Tibial nerve (tissue), 4 donors: ENCODE measurements at regions not wholly inside any gene's neighbourhood (a gene's known extent, or its start where the extent isn't known, plus 50 kb on each side); places are given as distances from the start of the nearest gene placed in this dataset.

Experiments used
- DNase-seq, 2 donors: peaks; one replicate each; pipeline ENCODE4 v3.0.0-alpha.2; 2019; ENCODE audit warnings: low spot score in 2 of 2
- H3K27ac ChIP-seq, 4 donors: fragments of 200-600 bp; sonication (generic) in 3 of 4; one replicate each; pipeline ENCODE4 v1.5.1; 2017 to 2019; ENCODE audit warnings: mild to moderate bottlenecking in 1 of 4
- H3K27me3 ChIP-seq, 2 donors: fragments of 200-600 bp; sonication (generic) in 1 of 2; one replicate each; pipeline versions ENCODE4 v1.5.1 to v1.6.0; 2017 to 2019
- H3K36me3 ChIP-seq, 3 donors: fragments of 200-600 bp; sonication (generic); one replicate each; pipeline ENCODE4 v1.5.1; 2018 to 2019
- H3K4me1 ChIP-seq, 4 donors: fragments of 200-600 bp; sonication (generic) in 3 of 4; one replicate each; pipeline ENCODE4 v1.5.1; 2017 to 2019
- H3K4me3 ChIP-seq, 4 donors: fragments of 200-600 bp; sonication (generic) in 3 of 4; one replicate each; pipeline ENCODE4 v1.5.1; 2017 to 2019; ENCODE audit warnings: mild to moderate bottlenecking in 1 of 4, moderate library complexity in 1 of 4
- H3K9me3 ChIP-seq, 4 donors: fragments of 200-600 bp; sonication (generic) in 3 of 4; one replicate each; pipeline ENCODE4 v1.5.1; 2017 to 2019
- CTCF ChIP-seq, 5 experiments: fragments of 200-600 bp in 3 of 5; fragments of 450-650 bp in 2 of 5; sonication (generic) in 3 of 5; IDR thresholded peaks; one replicate each; pipeline ENCODE4 v1.5.1; 2016 to 2019; ENCODE audit warnings: antibody characterized with exemption in 5 of 5, mild to moderate bottlenecking in 3 of 5, moderate library complexity in 2 of 5
- EP300 ChIP-seq, 2 donors: sonication (generic); formaldehyde crosslinking; IDR thresholded peaks; one replicate each; pipeline ENCODE4 v1.6.1; 2017; ENCODE audit warnings: antibody characterized with exemption in 2 of 2, mild to moderate bottlenecking in 1 of 2
- POLR2A ChIP-seq, 2 donors: fragments of 450-650 bp; IDR thresholded peaks; one replicate each; pipeline ENCODE4 v1.6.1; 2017; ENCODE audit warnings: antibody characterized with exemption in 2 of 2, mild to moderate bottlenecking in 2 of 2, moderate library complexity in 2 of 2
- WGBS, 2 donors: methylation state at CpG; one replicate each; pipeline ENCODE4 v1.1.5; 2018; 5-methylcytosine and 5-hydroxymethylcytosine counted together

GRCh38 chr20:10763112-10763511 lies 89.3 kb upstream of the JAG1 start:
- peaks cover 0 to 8% (median 0%) of the 10 kb centered on the region in 4 donors for H3K4me1 ChIP-seq
- no peaks in the 10 kb centered on the region for H3K27me3 ChIP-seq
- H3K4me3 ChIP-seq: no peak overlapping the region
- 42 to 49% methylated on average over 2 of the region's 2 CpGs for WGBS, 2 donors
- no peak for DNase-seq
- no peak overlapping the region for H3K27ac ChIP-seq
- H3K36me3 ChIP-seq: no peaks in the 10 kb centered on the region
- TF ChIP-seq EP300 (IDR thresholded peaks at IDR 0.05): no peak
- no peak for TF ChIP-seq CTCF (IDR thresholded peaks at IDR 0.05)
- TF ChIP-seq POLR2A (IDR thresholded peaks at IDR 0.05): no peak
- H3K9me3 ChIP-seq: no peaks in the 10 kb centered on the region

- 54 to 58% methylated on average over 2 of the region's 2 CpGs for WGBS, 2 donors
Observed at GRCh38 chr20:10769700-10770099, 95.9 kb upstream of the JAG1 start.

GRCh38 chr20:10770753-10771152 lies 97.0 kb upstream of the JAG1 start:
- 83 to 88% methylated on average over 3 of the region's 3 CpGs for WGBS, 2 donors
- Histone ChIP-seq H3K27ac (no peak overlapping the region), H3K4me3 (no peak overlapping the region), H3K9me3 (no peaks in the 10 kb centered on the region), H3K36me3 (no peaks in the 10 kb centered on the region), H3K4me1 (no peaks in the 10 kb centered on the region), H3K27me3 (no peaks in the 10 kb centered on the region)
- no peak for DNase-seq
- TF ChIP-seq POLR2A (IDR thresholded peaks at IDR 0.05): no peak
- TF ChIP-seq CTCF (IDR thresholded peaks at IDR 0.05): no peak
- no peak for TF ChIP-seq EP300 (IDR thresholded peaks at IDR 0.05)

More at GRCh38 chr20:10769700-10770099, 95.9 kb upstream of the JAG1 start:
- Histone ChIP-seq H3K27ac (no peak overlapping the region), H3K36me3 (no peaks in the 10 kb centered on the region), H3K4me3 (no peak overlapping the region), H3K4me1 (no peaks in the 10 kb centered on the region), H3K9me3 (no peaks in the 10 kb centered on the region), H3K27me3 (no peaks in the 10 kb centered on the region)
- no peak for DNase-seq
- TF ChIP-seq CTCF (IDR thresholded peaks at IDR 0.05) (no peak), EP300 (IDR thresholded peaks at IDR 0.05) (no peak), POLR2A (IDR thresholded peaks at IDR 0.05) (no peak)

GRCh38 chr20:10771435-10772140 lies 97.8 kb upstream of the JAG1 start:
- no peaks in the 10 kb centered on the region for H3K36me3 ChIP-seq
- H3K9me3 ChIP-seq: no peaks in the 10 kb centered on the region
- no peaks in the 10 kb centered on the region for H3K27me3 ChIP-seq
- no peaks in the 10 kb centered on the region for H3K4me1 ChIP-seq
- no peak overlapping the region for H3K4me3 ChIP-seq
- WGBS, 2 donors: 53 to 60% methylated on average over 1 of the region's 1 CpG
- H3K27ac ChIP-seq: no peak overlapping the region
- no peak for DNase-seq
- no peak for TF ChIP-seq EP300 (IDR thresholded peaks at IDR 0.05)
- TF ChIP-seq POLR2A (IDR thresholded peaks at IDR 0.05): no peak
- no peak for TF ChIP-seq CTCF (IDR thresholded peaks at IDR 0.05)

- 51 to 87% methylated on average over 1 of the region's 1 CpG for WGBS, 2 donors
- no peaks in the 10 kb centered on the region for H3K36me3 ChIP-seq
Observed at GRCh38 chr20:10774357-10774943, 100.7 kb upstream of the JAG1 start.

More at GRCh38 chr20:10774357-10774943, 100.7 kb upstream of the JAG1 start:
- no peak for DNase-seq
- Histone ChIP-seq H3K27ac (no peak overlapping the region), H3K9me3 (no peaks in the 10 kb centered on the region), H3K4me1 (no peaks in the 10 kb centered on the region), H3K4me3 (no peak overlapping the region), H3K27me3 (no peaks in the 10 kb centered on the region)
- no peak for TF ChIP-seq POLR2A (IDR thresholded peaks at IDR 0.05)
- TF ChIP-seq CTCF (IDR thresholded peaks at IDR 0.05): no peak
- no peak for TF ChIP-seq EP300 (IDR thresholded peaks at IDR 0.05)
